H1 (cell line): ENCODE measurements at regions not wholly inside any gene's neighbourhood (a gene's known extent, or its start where the extent isn't known, plus 50 kb on each side); places are given as distances from the start of the nearest gene placed in this dataset.

Source experiments
- CHD2 ChIP-seq: IDR thresholded peaks from 2 replicates; pipeline ENCODE4 v1.6.1; 2012; ENCODE audit warnings: low read length, improper control_type of control experiment
- EZH2 ChIP-seq: fragments of 200-600 bp; sonication (generic); IDR thresholded peaks from 2 replicates; pipeline ENCODE4 v1.7.1; 2012; ENCODE audit warnings: low read depth, mild to moderate bottlenecking, moderate library complexity, low read length, inconsistent platforms; ENCODE audit not compliant: severe bottlenecking
- JUND ChIP-seq: IDR thresholded peaks from 2 replicates; pipeline ENCODE4 v1.6.1; 2011; ENCODE audit warnings: mild to moderate bottlenecking, improper control_type of control experiment, low read length
- SIN3A ChIP-seq, 2 experiments: IDR thresholded peaks in 1 of 2; conservative IDR thresholded peaks in 1 of 2; 2 replicates each; pipeline ENCODE4 v1.6.1; 2011 to 2012; ENCODE audit warnings: low read length in 2 of 2, improper control_type of control experiment in 1 of 2, low read depth in 1 of 2, mild to moderate bottlenecking in 1 of 2
- SIRT6 ChIP-seq: IDR thresholded peaks from one replicate; pipeline ENCODE4 v1.7.1; 2012; ENCODE audit warnings: low read length, inconsistent platforms
- TAF1 ChIP-seq: IDR thresholded peaks from 2 replicates; pipeline ENCODE4 v1.6.1; 2011; ENCODE audit warnings: mild to moderate bottlenecking, low read depth, low read length
- TCF12 ChIP-seq: IDR thresholded peaks from 2 replicates; pipeline ENCODE4 v1.6.1; 2011; ENCODE audit warnings: low read depth, mild to moderate bottlenecking, low read length
- TEAD4 ChIP-seq: IDR thresholded peaks from 2 replicates; pipeline ENCODE4 v1.6.1; 2012; ENCODE audit warnings: low read depth, low read length, inconsistent platforms, mixed read lengths
- TF ChIP-seq, protein P1 (sequence below), 3 experiments: IDR thresholded peaks; 1 replicate in 2 of 3; 2 replicates in 1 of 3; pipeline versions ENCODE4 v1.5.1 to v1.6.1; 2011; ENCODE audit warnings: low read length in 3 of 3, mild to moderate bottlenecking in 3 of 3, inconsistent platforms in 2 of 3, low read depth in 1 of 3, moderate library complexity in 1 of 3; ENCODE audit not compliant: insufficient read depth in 1 of 3; ENCODE audit errors: control extremely low read depth in 1 of 3

DNA sequence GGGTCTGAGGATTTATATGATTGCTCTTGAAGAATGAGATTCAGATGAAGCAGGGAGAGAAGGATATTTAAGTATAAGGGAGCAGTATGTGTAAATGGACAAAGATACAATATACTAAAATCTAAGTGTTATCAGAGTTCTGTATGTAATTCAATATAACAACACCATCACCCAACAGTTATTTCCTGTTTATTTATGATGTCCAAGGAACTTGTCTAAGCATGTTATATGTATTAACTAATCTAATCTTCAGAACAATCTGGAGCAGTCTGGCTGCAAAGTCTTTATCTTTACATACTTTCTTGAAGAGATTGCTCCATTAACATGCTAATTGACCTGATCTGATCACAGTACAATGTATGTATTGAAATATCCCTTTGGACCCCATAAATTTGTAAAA is 203.8 kb upstream of the WDFY3 start:
- TF ChIP-seq JUND, result no peak
- no peak for TF ChIP-seq SIN3A (conservative IDR thresholded peaks at IDR 0.05 in 1 of 2, IDR thresholded peaks at IDR 0.05 in 1 of 2; ENCODE audit: low read depth in 1 of 2, low read length in 2 of 2)
- TF ChIP-seq CHD2, result no peak
- no peak for TF ChIP-seq TAF1
- no peak for TF ChIP-seq TCF12
- TF ChIP-seq, protein P1, sequence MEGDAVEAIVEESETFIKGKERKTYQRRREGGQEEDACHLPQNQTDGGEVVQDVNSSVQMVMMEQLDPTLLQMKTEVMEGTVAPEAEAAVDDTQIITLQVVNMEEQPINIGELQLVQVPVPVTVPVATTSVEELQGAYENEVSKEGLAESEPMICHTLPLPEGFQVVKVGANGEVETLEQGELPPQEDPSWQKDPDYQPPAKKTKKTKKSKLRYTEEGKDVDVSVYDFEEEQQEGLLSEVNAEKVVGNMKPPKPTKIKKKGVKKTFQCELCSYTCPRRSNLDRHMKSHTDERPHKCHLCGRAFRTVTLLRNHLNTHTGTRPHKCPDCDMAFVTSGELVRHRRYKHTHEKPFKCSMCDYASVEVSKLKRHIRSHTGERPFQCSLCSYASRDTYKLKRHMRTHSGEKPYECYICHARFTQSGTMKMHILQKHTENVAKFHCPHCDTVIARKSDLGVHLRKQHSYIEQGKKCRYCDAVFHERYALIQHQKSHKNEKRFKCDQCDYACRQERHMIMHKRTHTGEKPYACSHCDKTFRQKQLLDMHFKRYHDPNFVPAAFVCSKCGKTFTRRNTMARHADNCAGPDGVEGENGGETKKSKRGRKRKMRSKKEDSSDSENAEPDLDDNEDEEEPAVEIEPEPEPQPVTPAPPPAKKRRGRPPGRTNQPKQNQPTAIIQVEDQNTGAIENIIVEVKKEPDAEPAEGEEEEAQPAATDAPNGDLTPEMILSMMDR (IDR thresholded peaks at IDR 0.05; ENCODE audit: control extremely low read depth in 1 of 3, insufficient read depth in 1 of 3, low read depth in 1 of 3, low read length in 3 of 3), result no peak
- no peak for TF ChIP-seq TEAD4
- TF ChIP-seq SIRT6, result no peak
- TF ChIP-seq EZH2, result no peak
